ENCODE measurements at regions not wholly inside any gene's neighbourhood (a gene's known extent, or its start where the extent isn't known, plus 50 kb on each side); places are given as distances from the start of the nearest gene placed in this dataset.

DNA sequence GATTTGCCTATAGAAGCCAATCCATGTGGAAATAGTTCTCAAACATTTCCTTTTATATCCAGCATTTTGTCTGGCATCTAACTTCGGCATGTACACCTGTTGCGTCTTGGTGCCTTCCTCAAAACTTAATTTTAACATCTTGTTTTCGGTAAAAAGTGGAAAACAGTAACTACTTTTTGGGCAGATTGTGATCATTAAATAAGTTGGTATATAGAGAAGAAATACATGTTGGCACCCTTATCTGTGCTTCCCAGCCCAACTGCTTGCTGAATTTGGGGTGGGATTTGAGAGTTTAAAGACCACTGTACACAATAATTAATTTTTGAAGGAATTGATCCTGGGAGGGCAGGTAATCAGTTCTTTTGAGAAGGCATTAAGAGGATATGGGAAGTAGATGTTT, 566.8 kb downstream of the PDCD6IP start:
- no peak overlapping the region for H3K4me3 ChIP-seq (ENCODE audit: low read depth, low read length)
- TF ChIP-seq, protein P1, sequence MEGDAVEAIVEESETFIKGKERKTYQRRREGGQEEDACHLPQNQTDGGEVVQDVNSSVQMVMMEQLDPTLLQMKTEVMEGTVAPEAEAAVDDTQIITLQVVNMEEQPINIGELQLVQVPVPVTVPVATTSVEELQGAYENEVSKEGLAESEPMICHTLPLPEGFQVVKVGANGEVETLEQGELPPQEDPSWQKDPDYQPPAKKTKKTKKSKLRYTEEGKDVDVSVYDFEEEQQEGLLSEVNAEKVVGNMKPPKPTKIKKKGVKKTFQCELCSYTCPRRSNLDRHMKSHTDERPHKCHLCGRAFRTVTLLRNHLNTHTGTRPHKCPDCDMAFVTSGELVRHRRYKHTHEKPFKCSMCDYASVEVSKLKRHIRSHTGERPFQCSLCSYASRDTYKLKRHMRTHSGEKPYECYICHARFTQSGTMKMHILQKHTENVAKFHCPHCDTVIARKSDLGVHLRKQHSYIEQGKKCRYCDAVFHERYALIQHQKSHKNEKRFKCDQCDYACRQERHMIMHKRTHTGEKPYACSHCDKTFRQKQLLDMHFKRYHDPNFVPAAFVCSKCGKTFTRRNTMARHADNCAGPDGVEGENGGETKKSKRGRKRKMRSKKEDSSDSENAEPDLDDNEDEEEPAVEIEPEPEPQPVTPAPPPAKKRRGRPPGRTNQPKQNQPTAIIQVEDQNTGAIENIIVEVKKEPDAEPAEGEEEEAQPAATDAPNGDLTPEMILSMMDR (IDR thresholded peaks at IDR 0.05; ENCODE audit: low read depth, low read length, missing control alignments) = no peak
- no peak for DNase-seq (ENCODE audit: low read depth)

DNA sequence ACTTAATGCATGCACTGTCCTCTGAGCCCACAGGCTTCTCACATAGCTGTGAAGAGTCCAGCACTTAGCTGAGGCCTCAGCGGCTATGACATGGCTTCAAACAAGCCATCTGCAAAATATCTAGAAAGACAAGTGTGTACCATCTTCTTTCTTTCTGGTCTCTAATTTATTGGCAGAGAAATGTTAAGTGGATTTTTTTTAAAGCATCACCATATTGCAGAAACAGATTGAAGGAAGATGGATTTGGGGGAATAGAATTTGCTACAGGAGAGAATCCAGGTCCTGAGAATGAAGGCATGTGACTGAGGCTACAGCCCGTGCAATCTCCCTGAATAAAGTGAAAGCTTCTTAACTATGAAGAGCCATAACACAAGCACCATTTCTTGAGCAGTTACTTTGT, 567.3 kb downstream of the PDCD6IP start:
- TF ChIP-seq, protein P1 (IDR thresholded peaks at IDR 0.05; ENCODE audit: low read depth, low read length, missing control alignments) = no peak
- no peak overlapping the region for H3K4me3 ChIP-seq (ENCODE audit: low read depth, low read length)
- no peak for DNase-seq (ENCODE audit: low read depth)

DNA sequence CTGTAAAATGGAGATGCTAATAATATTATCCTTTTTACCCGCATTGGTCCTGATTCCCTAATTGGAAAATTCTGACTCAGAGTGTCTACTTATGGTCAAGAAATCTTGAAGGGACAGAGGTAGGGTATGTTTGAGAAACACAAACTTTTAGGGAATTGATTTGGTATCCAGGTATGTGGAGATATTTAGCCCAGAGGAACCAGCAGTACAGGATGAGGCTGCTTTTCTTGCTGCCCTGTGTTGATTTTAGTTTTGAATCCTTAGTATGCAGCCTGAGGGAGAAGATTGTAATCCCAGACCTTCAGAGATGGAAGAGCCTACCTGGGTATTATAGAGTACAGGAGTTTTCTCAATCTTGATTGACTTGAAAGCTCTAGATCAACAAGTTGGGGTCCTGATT, 569.1 kb downstream of the PDCD6IP start:
- no peak overlapping the region for H3K4me3 ChIP-seq (ENCODE audit: low read depth, low read length)
- TF ChIP-seq, protein P1 (IDR thresholded peaks at IDR 0.05; ENCODE audit: low read depth, low read length, missing control alignments) = no peak
- DNase-seq (ENCODE audit: low read depth) = no peak

DNA sequence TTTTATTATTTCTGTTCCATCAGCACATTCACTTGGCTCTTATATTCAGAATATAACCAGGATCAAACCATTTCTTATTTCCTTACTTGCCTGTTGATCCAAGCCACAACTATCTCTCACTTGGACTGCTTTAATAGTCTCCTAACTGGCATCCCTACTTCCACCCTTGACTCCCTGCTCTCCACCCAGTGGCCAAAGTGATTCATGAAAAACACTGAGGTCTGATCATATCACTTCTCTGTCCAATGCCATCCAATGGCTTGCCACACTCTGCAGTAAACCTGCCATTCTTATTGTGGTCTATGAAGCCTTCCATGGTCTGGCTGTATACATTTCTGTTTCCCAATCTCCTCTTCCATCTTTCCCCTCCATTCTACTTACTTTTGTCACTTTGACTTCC, 576.1 kb downstream of the PDCD6IP start:
- no peak for DNase-seq (ENCODE audit: low read depth)
- TF ChIP-seq, protein P1 (IDR thresholded peaks at IDR 0.05; ENCODE audit: low read depth, low read length, missing control alignments) = no peak
- no peak overlapping the region for H3K4me3 ChIP-seq (ENCODE audit: low read depth, low read length)

DNA sequence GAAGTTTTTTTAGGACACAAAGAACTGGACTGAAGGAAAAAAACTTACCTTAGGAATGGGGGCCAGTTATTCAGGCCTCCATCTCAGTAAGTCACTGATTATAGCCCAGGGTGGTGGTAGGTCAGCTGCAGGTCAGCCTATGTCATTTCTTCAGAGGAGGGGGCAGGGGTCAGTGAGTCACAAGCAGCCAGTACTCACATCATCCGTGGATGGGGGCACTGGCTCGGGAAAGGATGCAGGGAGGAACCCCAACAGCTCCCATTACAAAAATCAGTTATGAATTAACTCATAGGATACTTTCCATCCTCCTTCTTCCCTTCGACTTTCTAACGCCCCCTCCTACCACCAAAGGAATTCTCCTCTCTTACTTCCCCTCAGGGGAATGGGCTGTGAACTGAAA, 578.3 kb downstream of the PDCD6IP start:
- no peak for DNase-seq (ENCODE audit: low read depth)
- H3K4me3 ChIP-seq (ENCODE audit: low read depth, low read length) = no peak overlapping the region

DNA sequence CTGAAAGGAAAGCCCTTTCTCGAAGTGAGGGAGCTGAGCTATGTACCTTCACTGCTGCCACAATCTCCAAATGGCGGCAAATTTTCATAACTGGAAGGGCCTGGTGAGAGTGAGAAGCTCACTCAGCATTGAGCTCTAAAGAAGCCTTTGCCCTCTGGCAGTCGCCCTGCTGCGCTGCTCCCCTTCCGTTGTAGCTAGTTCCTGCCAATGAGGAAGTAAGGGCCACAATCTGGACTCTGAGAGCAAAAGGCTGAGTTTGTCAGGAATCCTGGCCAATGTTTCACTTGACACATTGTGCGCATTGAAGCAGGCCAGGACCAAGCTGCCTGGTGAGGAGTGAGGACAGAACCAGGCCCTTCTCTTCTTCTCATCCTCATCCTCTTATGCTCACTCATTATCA, 579.5 kb downstream of the PDCD6IP start:
- TF ChIP-seq, protein P1 (IDR thresholded peaks at IDR 0.05; ENCODE audit: low read depth, low read length, missing control alignments) = no peak
- DNase-seq (ENCODE audit: low read depth) = no peak
- no peak overlapping the region for H3K4me3 ChIP-seq (ENCODE audit: low read depth, low read length)

More for the DNA sequence above, 578.3 kb downstream of the PDCD6IP start:
- TF ChIP-seq, protein P1 (IDR thresholded peaks at IDR 0.05; ENCODE audit: low read depth, low read length, missing control alignments) = no peak

DNA sequence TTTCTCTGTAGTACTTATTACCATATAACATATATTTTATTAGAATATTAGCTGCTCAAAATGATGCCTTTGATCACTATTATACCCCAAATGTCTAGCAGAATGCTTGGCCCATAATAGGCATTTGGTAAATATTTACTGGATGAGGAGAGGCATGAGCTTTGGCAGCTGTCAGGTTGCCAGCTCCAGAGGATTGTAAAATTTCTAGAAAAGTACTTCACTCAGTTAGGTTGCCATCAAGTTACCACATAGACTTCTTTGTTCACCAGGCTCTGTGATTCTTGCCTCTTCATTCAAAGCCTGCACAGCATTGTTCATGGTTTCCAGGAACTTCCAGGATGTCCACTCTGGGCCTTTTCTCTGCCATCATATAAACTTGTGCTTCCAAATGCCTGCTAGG, 582.8 kb downstream of the PDCD6IP start:
- TF ChIP-seq, protein P1 (IDR thresholded peaks at IDR 0.05; ENCODE audit: low read depth, low read length, missing control alignments) = no peak
- no peak overlapping the region for H3K4me3 ChIP-seq (ENCODE audit: low read depth, low read length)
- DNase-seq (ENCODE audit: low read depth) = no peak

Data from GM12864 (cell line).